GM12873 (cell line): ENCODE measurements at regions not wholly inside any gene's neighbourhood (a gene's known extent, or its start where the extent isn't known, plus 50 kb on each side); places are given as distances from the start of the nearest gene placed in this dataset.
A peak's percentile ranks its signal among the peaks of the same experiment; 100 is the strongest.

Experiments used
- TF ChIP-seq, protein P1 (sequence below): IDR thresholded peaks from 2 replicates; pipeline ENCODE4 v1.5.1; 2012; ENCODE audit warnings: low read depth, mild to moderate bottlenecking, moderate library complexity, low read length, control low read depth; ENCODE audit not compliant: insufficient read depth; ENCODE audit errors: missing control alignments

DNA sequence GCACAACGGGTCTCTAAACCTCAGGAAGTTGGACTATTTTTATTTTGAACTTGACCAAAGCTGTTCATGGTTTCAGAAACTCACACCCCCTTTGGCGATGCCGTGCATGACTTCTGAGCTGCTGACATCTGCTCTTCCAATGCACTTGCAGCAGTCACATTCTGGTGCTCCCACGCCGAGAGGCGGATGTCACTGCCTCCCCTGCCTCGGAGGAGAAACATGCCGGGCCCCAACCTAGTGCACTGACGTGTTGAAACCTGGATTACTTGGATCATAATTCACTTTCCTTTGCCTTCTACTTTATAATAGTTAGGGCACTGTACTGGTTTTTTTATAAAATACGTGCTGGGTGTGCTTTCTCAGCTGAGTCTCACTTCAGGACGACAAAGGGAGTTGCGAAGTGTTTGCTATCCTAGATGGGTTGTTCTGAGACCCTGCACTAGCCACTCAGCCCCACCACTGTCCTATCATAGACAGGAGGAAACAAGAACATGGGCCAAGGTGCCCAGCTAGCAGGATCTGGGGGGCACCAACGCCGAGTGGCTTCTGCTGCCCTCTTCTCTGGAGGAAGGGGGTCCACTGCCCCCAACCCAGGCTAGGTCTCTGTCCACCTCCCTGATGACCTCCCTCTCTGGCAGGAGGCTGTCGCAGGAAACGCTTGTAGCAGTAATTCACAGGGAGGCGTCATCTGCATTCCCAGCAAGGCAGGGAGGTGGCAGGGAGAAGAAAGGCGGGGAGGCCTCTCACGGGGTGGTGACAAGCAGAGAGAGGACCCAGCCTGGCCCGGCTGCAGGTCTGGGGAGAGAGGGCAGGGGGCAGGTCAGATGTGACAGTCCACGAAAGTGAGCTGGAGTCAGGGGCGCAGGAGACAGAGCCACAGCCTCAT is 158.8 kb upstream of the IQSEC1 start:
- TF ChIP-seq, protein P1, sequence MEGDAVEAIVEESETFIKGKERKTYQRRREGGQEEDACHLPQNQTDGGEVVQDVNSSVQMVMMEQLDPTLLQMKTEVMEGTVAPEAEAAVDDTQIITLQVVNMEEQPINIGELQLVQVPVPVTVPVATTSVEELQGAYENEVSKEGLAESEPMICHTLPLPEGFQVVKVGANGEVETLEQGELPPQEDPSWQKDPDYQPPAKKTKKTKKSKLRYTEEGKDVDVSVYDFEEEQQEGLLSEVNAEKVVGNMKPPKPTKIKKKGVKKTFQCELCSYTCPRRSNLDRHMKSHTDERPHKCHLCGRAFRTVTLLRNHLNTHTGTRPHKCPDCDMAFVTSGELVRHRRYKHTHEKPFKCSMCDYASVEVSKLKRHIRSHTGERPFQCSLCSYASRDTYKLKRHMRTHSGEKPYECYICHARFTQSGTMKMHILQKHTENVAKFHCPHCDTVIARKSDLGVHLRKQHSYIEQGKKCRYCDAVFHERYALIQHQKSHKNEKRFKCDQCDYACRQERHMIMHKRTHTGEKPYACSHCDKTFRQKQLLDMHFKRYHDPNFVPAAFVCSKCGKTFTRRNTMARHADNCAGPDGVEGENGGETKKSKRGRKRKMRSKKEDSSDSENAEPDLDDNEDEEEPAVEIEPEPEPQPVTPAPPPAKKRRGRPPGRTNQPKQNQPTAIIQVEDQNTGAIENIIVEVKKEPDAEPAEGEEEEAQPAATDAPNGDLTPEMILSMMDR: no peak

DNA sequence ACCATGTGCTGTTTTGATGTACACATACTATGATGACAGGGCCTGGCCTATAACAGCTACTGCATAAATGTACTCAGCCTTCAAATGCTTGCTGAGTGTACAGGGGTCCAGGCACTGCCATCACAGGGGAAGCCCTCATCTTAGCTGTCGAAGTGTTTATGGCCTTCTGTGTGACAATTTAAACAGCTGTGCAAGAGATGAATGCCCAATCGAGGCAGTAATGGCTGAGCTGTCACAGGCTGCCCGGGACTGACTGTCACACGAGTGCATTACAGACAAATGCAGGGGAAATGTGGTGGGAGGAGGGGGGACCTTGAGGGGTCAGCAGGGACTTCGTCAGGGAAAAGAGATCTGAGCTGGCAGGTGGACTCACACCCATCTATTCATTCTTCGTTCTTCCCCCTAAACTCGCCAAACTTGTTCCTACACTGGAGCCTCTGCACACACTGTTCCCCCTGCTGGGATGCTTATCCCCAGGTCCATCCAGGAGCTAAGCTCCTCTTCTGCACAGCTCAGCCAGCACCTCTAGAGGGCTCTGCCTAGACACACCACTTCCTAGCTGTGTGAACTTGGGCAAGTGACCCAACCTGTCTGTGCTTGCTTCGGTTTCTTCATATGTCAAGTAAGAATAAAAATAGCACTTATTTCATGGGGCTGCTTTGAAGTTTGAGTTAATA is 156.2 kb upstream of the IQSEC1 start:
- TF ChIP-seq, protein P1: peak; percentile 75

DNA sequence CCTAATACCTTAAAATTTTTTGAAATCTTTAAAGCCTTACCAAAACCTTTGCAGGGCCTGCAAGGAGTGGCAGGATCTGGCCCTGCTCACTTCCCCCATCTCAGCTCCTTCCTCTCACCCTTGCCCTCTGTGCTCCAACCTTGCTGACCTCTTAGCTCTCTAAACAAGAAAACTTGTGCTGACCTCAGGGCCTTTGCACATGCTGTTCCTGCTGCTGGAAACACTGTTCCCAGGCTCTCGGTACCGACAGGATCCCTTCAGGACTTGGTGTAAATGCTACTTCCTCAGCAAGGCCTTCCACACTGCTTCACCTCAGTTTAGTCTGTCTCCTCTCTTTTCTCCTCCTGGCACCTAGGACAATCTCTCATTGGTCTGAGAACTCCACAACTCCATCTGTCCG is 155.4 kb upstream of the IQSEC1 start:
- TF ChIP-seq, protein P1: no peak

DNA sequence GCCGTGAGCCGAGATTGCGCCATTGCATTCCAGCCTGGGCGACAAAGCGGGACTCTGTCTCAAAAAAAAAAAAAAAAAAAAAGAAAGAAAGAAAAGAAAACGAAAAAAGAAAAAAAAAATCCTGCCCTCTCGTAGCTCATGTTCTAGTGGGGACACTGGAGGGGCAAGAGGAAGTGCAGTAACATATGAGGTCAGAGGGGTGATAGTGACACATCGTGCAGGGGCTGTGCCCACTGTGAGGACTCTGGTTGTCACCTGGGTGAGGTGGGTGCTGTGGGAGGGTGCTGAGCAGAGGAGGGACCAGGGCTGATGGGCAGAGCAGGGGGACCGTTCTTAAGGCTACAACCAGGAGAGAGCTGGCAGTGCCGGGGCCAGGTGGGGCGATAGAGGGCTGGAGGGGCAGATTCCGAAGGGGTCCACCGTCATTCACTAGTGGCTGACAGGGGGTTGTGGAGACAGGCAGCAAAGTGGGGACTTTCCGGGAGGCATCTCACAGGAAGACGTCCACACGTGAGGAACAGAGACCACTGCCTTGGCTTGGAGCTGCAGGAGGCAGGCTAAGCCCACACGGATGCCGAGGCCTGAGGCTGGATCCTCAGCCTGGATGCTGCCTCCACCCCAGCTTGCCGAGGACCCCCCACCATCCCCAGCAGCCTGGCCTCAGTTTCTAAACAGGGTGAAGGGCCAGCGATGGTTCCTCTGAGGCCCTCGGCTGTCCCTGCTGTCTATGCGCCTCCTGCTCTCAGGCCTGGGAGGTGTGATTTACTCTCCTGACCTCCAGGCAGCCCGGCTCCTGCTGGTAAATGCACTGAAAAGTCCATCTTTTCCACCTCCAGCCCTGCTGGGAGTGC is 154.3 kb upstream of the IQSEC1 start:
- TF ChIP-seq, protein P1: no peak

DNA sequence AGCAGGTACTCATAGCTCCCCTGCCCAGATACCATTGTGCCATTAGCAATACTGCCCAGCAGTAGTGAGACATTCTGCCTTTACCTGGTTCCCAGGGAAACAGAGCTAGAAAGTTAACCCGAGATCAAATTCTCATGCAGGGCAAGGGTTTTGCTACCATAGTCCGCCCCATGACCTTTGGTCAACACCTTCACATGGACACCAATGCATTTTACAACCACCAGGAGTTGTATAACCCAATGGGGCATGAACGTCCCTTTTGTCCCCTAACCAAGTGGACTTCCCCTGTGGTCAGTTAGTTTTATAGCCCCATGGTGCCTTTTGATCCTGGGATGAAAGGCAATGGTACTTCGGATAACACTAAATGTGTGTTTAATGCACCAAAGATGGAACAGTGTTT is 151.7 kb upstream of the IQSEC1 start:
- TF ChIP-seq, protein P1: no peak

DNA sequence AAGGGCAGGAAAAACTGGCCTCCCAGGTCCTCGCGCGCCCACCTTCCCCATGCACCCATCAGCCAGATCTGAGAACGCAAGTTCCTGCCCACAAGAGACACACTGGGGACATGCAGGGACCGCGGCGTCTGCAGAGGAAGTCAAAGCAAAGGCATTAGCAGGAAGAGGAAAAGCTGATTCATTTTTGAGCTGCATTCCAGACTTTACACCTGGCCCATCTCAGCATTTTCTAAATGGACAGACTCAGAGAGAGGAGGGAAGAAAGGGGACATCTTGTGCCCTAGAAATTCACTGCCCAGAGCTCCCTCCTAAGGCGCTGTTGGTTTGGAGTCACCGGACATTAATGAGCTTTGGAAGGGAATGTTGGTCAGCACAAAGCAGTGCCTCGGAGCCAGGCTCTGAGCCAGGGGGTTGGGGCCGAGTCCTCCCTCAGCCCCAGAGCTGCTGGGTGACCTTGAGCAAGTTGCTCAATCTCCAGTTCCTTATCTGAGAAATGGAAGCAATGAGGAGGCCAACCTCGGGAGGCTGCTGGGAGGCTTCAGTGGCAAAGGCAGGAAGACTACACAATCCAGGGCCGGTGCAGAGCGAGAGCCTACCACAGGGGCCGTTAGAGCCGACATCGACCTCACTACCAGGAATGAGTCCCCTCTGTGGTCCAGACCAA is 150.5 kb upstream of the IQSEC1 start:
- TF ChIP-seq, protein P1: no peak
